ENCODE measurements at regions not wholly inside any gene's neighbourhood (a gene's known extent, or its start where the extent isn't known, plus 50 kb on each side); places are given as distances from the start of the nearest gene placed in this dataset.
"Not testable (repeated sequence)": the region's sequence is repeated elsewhere in the genome, so short reads cannot be mapped to it uniquely, and the experiment has no call there.

DNA sequence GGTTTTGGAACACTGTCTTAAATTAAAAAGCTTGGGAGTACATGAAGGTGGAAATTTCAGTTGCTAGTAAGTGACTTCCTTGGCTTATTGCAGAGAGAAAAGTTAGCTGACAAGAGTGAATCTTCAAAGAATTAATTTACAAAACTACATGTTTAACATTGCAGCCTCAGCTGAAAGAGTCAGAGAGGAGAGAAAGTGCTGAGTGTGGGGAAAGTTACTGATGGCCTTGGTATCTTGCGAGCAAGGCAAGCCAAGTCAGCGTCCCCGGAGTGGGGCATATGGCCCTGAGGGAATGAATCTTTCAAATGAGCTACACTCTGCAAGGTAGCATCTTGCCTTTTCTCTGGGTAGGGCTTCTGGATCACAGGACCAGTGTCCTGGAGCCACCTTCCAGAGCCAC, 131.3 kb downstream of the LPIN1 start:
- DNase-seq (ENCODE audit: low read depth), result no peak

GRCh38 chr2:11885253-11885652, 138.8 kb downstream of the LPIN1 start:
- DNase-seq (ENCODE audit: low read depth), result not testable (repeated sequence)

DNA sequence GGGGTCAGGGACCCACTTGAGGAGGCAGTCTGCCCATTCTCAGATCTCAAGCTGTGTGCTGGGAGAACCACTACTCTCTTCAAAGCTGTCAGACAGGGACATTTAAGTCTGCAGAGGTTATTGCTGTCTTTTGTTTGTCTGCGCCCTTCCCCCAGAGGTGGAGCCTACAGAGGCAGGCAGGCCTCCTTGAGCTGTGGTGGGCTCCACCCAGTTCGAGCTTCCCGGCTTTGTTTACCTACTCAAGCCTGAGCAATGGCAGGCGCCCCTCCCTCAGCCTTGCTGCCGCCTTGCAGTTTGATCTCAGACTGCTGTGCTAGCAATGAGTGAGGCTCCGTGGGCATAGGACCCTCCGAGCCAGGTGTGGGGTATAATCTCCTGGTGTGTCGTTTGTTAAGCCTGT, 140.5 kb downstream of the LPIN1 start:
- DNase-seq (ENCODE audit: low read depth), result not testable (repeated sequence)

- DNase-seq (ENCODE audit: low read depth), result no peak
Measured at GRCh38 chr2:11889101-11889850, 142.8 kb downstream of the LPIN1 start.

DNA sequence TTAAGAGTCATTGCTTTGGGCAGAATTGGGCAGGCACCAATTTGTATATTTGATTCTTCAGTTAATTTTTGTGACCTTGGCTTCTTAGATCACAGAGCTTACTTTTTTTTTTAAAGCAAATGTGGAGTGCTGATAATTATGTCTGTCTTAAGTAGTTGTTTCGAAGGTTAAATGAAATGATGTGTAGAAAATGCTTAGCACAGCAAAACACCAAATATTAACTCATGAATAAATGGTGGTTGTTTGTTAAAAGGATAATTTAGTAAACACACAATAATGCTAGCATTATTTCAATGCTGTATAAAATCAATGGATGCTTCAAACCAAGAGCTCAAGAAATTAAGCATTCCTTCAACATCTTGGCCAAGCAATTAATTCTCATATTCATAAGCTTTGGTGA, 143.4 kb downstream of the LPIN1 start:
- no peak for DNase-seq (ENCODE audit: low read depth)

DNA sequence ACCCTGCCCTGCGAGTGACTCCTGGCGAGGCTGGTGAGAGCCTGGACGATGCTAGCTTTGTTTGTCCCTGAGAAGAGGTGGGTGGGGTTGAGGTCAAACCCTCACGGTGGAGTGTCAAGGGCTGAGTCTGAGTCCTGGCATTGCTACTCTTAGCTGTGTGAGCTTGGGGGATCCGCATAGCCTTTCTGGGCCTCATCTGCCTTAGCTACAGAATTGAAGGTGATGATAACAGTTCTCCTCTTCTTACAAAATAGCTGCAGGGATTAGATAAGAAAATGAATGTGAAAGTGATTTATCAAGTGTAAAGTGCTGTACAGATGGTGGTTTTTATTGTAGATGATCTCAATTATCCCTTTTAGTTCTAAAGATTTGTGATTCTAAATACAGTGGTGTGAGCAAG, 144.6 kb downstream of the LPIN1 start:
- no peak for DNase-seq (ENCODE audit: low read depth)

DNA sequence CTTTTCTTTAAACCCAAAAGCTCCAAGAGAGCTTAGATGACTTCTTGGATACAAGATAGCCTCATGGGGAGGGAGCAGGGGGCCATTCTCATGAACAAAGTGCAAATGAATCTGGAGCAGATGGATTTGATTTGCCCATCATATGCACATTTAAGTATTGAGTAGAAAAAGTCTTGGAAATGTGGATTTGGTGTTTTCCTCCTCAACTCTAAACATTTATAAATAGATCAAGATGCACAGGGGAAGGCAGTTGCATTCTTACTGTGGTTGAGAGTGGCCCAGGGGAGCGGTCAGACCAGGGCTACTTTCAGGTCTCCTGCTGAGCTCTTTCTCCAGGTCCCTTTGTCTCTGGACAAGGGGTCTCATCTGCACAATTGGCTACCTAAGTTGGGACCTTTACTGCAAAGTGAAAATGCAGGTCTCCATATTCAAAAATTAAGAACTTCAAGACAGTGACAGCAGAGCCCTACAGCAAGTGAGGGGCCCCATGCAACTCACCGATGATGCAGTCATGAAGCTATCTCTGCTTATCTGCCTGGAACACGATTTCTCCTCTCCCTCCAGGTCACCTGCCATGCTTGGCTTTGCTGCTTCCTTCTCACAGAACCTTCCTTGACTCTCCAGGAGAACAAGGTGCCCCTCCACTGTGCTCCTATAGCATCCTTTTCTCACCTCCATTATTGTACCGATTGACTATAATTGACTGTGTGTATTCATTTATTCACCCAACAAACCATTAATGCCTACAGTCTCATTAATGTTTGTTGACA, 145.4 kb downstream of the LPIN1 start:
- no peak for DNase-seq (ENCODE audit: low read depth)

DNA sequence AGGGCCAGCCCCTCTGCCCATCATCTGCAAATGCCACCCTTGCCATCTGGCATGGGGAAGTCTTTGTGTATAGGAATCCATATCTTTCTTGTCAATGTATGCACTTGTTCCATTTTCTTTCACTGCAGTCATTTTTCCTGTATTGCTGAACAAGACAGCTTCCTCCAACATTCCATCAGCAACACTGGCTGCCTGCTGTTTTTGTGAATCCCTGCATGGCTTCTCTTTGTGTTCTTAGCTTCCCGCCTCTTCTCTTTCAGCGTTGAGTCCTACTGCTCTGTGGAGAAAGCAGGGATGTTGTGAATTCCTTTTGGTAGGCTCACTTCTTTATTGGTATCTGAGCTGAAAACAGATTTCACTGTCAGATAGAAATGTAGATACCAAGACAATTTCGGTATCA, 150.0 kb downstream of the LPIN1 start:
- DNase-seq (ENCODE audit: low read depth), result no peak

GRCh38 chr2:11898576-11898975, 152.1 kb downstream of the LPIN1 start:
- DNase-seq (ENCODE audit: low read depth), result no peak

DNA sequence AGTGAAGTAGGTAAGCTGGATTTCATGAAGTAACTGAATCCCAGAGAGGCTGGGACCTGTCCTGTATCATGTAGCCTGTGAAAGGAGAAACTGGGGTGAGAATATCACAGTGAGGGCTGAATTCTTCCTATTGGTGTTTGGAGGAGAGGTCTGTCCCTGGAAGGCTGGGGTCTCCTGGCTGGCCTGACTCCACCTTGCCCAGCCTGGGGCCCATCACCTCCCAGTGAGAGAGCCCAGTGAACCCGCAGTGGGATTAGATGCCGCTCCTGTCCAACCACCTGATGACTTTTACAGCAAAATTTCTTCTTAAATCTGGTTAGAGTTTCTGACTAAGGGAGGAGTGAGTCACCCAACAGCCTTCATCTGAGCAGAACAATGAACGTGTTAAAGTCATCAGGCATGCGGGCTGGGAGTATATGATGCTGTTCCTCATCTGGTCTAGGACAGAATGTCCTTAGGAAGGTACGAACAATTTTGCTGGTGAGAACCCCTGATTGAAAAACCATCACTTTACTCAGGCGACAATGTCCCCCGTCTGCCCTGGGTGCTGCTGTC, 152.9 kb downstream of the LPIN1 start:
- no peak for DNase-seq (ENCODE audit: low read depth)

DNA sequence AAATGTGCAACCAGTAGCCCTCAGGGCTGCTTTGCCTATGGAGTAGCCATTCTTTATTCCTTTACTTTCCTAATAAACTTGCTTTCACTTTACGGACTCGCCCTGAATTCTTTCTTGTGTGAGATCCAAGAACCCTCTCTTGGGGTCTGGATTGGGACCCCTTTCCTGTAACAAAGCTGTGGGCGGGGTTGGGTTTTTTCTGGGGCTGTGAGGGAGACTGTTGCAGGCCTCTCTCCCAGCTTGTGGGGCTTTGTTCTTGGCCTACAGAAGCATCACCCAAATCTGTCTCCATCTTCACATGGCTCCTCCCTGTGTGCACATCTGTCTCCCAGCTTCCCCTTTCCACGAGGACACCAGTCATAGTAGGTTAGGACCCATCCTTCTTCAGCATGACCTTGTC, 154.5 kb downstream of the LPIN1 start:
- DNase-seq (ENCODE audit: low read depth), result not testable (repeated sequence)

GRCh38 chr2:11901351-11902069, 155.1 kb downstream of the LPIN1 start:
- DNase-seq (ENCODE audit: low read depth), result no peak

DNA sequence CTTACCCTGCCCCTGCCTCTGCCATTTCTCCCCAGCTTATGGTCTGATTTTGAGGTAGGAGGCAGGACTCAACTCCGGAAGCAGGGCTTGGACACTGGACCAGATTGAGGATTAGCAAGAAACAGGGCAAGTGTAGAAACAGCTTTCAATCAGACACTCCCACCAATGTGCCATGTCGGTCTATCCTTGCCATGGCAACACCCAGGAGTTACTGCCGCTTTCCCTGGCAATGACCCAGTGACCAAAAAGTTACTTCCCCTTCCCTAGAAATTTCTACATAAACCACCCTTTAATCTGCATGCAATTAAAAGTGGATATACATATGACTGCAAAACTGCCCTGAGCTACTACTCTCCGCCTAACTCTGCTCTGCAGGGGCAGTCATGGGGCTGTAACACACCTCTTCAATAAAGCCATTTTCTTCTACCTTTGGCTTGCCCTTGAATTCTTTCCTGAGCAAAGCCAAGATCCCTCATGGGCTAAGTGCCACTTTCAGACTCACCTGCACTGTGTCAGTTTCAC, 156.7 kb downstream of the LPIN1 start:
- no peak for DNase-seq (ENCODE audit: low read depth)

GRCh38 chr2:11904029-11904428, 157.6 kb downstream of the LPIN1 start:
- no peak for DNase-seq (ENCODE audit: low read depth)

DNA sequence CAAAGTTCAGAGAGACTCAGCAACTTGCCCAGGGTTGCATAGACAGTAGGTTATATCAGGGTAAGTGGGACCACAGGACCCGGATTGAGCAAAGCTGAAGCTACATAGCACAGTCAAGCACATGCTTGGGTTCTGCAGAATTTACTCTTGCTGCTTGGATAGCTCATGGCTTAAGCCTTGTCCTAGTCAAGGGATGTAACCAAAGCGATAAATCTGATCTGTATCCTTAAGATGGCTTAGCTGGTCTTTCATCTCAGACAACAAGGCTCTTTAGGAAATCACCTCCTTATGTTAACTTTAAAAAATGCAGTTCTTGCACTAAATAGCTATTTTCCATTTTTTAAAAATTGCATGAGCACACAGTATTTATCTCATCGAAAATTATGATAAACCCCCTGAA, 158.5 kb downstream of the LPIN1 start:
- no peak for DNase-seq (ENCODE audit: low read depth)

DNA sequence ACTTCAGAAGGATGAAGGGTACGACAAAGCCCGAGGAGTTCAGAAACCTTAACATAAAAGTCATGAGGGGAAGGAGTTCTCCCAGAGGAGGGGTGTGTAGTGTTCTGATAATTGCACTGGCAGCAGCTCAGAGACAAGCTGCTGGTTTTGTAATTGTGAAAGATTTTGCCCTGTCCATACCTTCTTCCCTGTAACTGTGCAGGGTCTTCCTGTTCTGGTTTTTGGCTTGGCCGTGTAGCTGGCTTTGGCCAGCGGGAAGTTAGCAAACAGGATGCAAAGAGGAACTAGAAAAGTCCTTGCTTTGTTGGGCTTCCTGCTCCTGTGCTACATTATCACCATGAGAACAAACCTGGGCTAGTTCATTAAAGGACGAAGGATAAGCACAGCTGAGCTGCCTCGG, 160.8 kb downstream of the LPIN1 start:
- DNase-seq (ENCODE audit: low read depth), result no peak

DNA sequence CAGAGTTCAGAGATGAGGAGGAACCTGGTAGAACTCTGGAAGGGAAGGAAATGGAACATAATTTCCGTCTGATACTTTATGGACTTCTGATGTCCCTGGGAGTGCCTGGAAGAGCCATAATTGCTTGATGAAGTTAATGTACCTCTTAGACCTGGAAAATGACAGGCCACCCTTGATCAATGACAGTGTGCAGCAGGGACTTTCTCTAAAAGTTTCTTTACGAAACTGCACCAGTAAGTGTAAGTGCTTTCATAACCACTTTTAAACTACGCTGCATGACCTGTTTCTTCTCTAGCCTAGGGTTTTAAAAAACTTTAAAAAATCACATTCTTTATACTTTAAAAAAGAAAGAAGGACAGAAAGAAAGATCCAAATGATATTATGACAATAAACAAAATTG, 164.5 kb downstream of the LPIN1 start:
- DNase-seq (ENCODE audit: low read depth), result no peak

GRCh38 chr2:11912980-11913379, 166.5 kb downstream of the LPIN1 start:
- no peak for DNase-seq (ENCODE audit: low read depth)

DNA sequence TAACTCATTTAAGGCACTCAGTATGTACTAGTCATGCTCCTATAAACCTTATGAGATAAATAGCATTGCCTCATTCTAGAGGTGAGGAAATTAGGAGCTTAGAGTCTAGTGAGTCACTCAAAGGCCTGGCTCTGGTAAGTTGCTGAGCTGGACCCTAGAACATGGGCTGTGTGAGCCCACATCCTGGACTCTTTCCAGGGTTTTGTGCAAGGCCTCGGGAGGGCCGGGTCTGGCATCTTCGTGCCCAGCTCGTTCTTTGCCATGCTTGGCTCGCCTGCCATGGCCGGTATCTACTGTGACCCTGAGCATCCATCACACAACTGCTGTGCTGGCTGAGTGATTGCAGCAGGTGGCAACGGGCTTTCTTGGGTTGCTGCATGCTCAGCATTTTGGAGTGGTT, 168.0 kb downstream of the LPIN1 start:
- DNase-seq (ENCODE audit: low read depth), result no peak

DNA sequence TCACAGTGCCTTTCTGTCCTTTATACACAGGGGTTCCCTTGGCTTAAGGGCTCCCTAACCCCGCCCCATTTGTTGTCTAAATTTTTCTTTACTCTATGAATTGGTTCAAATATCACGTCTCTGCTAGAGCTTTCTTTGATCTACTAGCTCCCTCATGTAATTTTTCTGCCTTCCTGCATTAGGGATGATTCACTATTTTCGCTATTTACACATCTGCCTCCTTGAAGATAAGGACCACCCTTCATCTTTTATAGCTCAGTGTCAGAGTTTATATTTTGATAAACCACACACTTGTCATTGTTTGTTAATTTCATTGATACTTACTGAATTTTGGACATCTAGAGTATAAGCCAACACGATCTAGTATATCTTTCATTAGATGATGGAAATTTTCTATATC, 169.2 kb downstream of the LPIN1 start:
- no peak for DNase-seq (ENCODE audit: low read depth)

DNA sequence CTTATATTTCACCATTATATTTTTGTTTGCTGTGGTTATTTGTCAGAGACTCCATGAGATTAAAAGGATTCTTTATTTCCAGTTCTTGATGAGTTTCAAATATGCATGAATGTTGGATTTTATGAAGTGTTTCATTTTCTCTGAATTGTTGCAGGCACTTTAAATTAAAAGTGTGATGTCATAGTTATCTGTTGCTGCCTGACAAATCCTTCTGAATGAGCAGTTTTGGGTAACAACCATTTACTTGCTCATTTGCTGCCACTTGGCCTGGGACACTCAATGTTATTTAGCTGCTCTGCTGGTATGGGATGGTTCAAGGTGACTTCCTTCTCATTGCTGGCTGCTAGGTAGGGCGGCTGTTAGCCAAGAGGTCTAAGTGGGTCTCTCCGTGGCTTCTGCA, 173.5 kb downstream of the LPIN1 start:
- DNase-seq (ENCODE audit: low read depth), result no peak

DNA sequence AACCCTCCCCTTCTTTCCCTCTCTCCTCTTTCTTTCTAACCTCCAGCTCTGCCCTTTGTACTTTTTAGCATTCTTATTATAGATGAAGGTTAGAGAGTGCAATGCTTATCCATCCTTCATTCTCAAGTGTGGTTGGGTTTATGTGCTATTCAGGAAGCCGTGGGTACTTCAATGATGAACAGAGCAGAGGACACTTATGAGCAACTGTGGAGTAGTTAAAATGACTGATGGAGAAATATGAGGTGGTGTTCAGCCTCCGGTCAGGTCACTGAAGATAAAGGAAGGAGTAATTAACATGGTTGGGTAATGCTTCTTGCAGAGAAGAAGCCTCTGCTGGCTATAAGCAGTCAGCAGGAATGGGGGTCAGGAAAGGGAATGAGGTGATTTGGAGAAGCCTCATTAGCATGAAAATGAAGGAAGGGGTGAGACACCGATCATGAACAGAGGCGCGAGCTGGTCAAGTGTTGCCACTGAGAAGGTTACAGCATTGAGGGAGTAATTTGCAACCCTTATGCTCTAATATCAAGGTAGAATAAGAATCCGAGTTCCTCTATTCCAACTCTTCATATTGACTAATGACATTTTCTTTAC, 174.7 kb downstream of the LPIN1 start:
- no peak for DNase-seq (ENCODE audit: low read depth)
